Parathyroid adenoma (tissue), 2 donors: ENCODE measurements at regions not wholly inside any gene's neighbourhood (a gene's known extent, or its start where the extent isn't known, plus 50 kb on each side); places are given as distances from the start of the nearest gene placed in this dataset.

Experiments used
- H2AFZ ChIP-seq: fragments of 300-600 bp; sonication (generic); one replicate; pipeline ENCODE4 v1.7.0; 2017; ENCODE audit warnings: antibody characterized with exemption, mild to moderate bottlenecking
- H3K27ac ChIP-seq: fragments of 300-600 bp; sonication (generic); one replicate; pipeline ENCODE4 v1.7.0; 2017
- H3K27me3 ChIP-seq: fragments of 300-600 bp; sonication (generic); one replicate; pipeline ENCODE4 v1.7.0; 2017; ENCODE audit warnings: low read length; ENCODE audit not compliant: control insufficient read depth, insufficient read depth
- H3K36me3 ChIP-seq: fragments of 300-600 bp; sonication (generic); one replicate; pipeline ENCODE4 v1.7.0; 2017; ENCODE audit warnings: low read length; ENCODE audit not compliant: control insufficient read depth, insufficient read depth
- H3K4me1 ChIP-seq: fragments of 300-600 bp; sonication (generic); one replicate; pipeline ENCODE4 v1.7.0; 2017; ENCODE audit warnings: control low read depth
- H3K4me2 ChIP-seq: fragments of 300-600 bp; sonication (generic); one replicate; pipeline ENCODE4 v1.7.0; 2017; ENCODE audit warnings: low read length
- H3K4me3 ChIP-seq: fragments of 300-600 bp; sonication (generic); one replicate; pipeline ENCODE4 v1.7.0; 2017; ENCODE audit warnings: low read depth, low read length
- H3K79me2 ChIP-seq: fragments of 300-600 bp; sonication (generic); one replicate; pipeline ENCODE4 v1.7.0; 2017; ENCODE audit warnings: control low read depth
- H3K9ac ChIP-seq: fragments of 300-600 bp; sonication (generic); one replicate; pipeline ENCODE4 v1.7.0; 2017; ENCODE audit warnings: mild to moderate bottlenecking
- H3K9me3 ChIP-seq: fragments of 300-600 bp; sonication (generic); one replicate; pipeline ENCODE4 v1.7.0; 2017; ENCODE audit warnings: low read length; ENCODE audit not compliant: control insufficient read depth
- CTCF ChIP-seq: fragments of 300-600 bp; sonication (generic); IDR thresholded peaks from one replicate; pipeline ENCODE4 v1.7.0; 2017; ENCODE audit warnings: antibody characterized with exemption, mild to moderate bottlenecking
- donor health status: primary hyperparathyroidism.

- Histone ChIP-seq H3K36me3 (no peaks in the 10 kb centered on the region), H3K4me3 (no peak overlapping the region), H3K9ac (no peak overlapping the region), H2AFZ (no peak overlapping the region), H3K9me3 (no peaks in the 10 kb centered on the region), H3K4me1 (no peaks in the 10 kb centered on the region), H3K27ac (no peak overlapping the region), H3K79me2 (no peaks in the 10 kb centered on the region), H3K27me3 (no peaks in the 10 kb centered on the region), H3K4me2 (no peak overlapping the region)
- no peak for TF ChIP-seq CTCF
These were observed 319.0 kb upstream of the C16orf82 start for GRCh38 chr16:26747760-26748159.

- no peak for TF ChIP-seq CTCF
- H2AFZ ChIP-seq: no peak overlapping the region
- no peak overlapping the region for H3K9ac ChIP-seq
- H3K4me1 ChIP-seq: no peaks in the 10 kb centered on the region
- no peak overlapping the region for H3K27ac ChIP-seq
- H3K4me2 ChIP-seq: no peak overlapping the region
- no peaks in the 10 kb centered on the region for H3K79me2 ChIP-seq
- no peak overlapping the region for H3K4me3 ChIP-seq
- no peaks in the 10 kb centered on the region for H3K36me3 ChIP-seq
- no peaks in the 10 kb centered on the region for H3K9me3 ChIP-seq
- no peaks in the 10 kb centered on the region for H3K27me3 ChIP-seq
These were observed 317.7 kb upstream of the C16orf82 start for GRCh38 chr16:26749072-26749471.

GRCh38 chr16:26752166-26752565 is 314.6 kb upstream of the C16orf82 start:
- TF ChIP-seq CTCF: no peak
- Histone ChIP-seq H3K36me3 (no peaks in the 10 kb centered on the region), H3K4me3 (no peak overlapping the region), H3K9ac (no peak overlapping the region), H3K79me2 (no peaks in the 10 kb centered on the region), H2AFZ (no peak overlapping the region), H3K9me3 (no peaks in the 10 kb centered on the region), H3K4me1 (no peaks in the 10 kb centered on the region), H3K27me3 (no peaks in the 10 kb centered on the region), H3K4me2 (no peak overlapping the region), H3K27ac (no peak overlapping the region)

GRCh38 chr16:26756633-26757032 is 310.1 kb upstream of the C16orf82 start:
- H3K27me3 ChIP-seq: no peaks in the 10 kb centered on the region
- H3K9me3 ChIP-seq: no peaks in the 10 kb centered on the region
- no peak overlapping the region for H3K4me3 ChIP-seq
- H3K4me1 ChIP-seq: no peaks in the 10 kb centered on the region
- no peak overlapping the region for H3K27ac ChIP-seq
- no peak for TF ChIP-seq CTCF
- H3K36me3 ChIP-seq: no peaks in the 10 kb centered on the region
- H2AFZ ChIP-seq: no peak overlapping the region
- no peak overlapping the region for H3K4me2 ChIP-seq
- no peaks in the 10 kb centered on the region for H3K79me2 ChIP-seq
- H3K9ac ChIP-seq: no peak overlapping the region

- Histone ChIP-seq H3K9ac (no peak overlapping the region), H3K4me3 (no peak overlapping the region), H3K27ac (no peak overlapping the region), H3K27me3 (no peaks in the 10 kb centered on the region), H3K36me3 (no peaks in the 10 kb centered on the region), H3K79me2 (no peaks in the 10 kb centered on the region), H3K9me3 (no peaks in the 10 kb centered on the region), H2AFZ (no peak overlapping the region), H3K4me1 (no peaks in the 10 kb centered on the region), H3K4me2 (no peak overlapping the region)
- TF ChIP-seq CTCF: no peak
These were observed 304.1 kb upstream of the C16orf82 start for GRCh38 chr16:26762594-26762993.
